ENCODE measurements at regions not wholly inside any gene's neighbourhood (a gene's known extent, or its start where the extent isn't known, plus 50 kb on each side); places are given as distances from the start of the nearest gene placed in this dataset.

- DNase-seq, result no peak
These were observed 144.1 kb upstream of the ADAMTS5 start for GRCh38 chr21:27110956-27111355.

- no peak for DNase-seq
These were observed 141.8 kb upstream of the ADAMTS5 start for GRCh38 chr21:27108701-27109100.

- DNase-seq, result no peak
These were observed 141.3 kb upstream of the ADAMTS5 start for GRCh38 chr21:27108228-27108627.

- no peak for DNase-seq
These were observed 138.1 kb upstream of the ADAMTS5 start for GRCh38 chr21:27104846-27105431.

- DNase-seq, result no peak
These were observed 136.9 kb upstream of the ADAMTS5 start for GRCh38 chr21:27103768-27104167.

GRCh38 chr21:27101523-27101922, 134.6 kb upstream of the ADAMTS5 start:
- DNase-seq, result no peak

- DNase-seq, result no peak
These were observed 127.5 kb upstream of the ADAMTS5 start for GRCh38 chr21:27094184-27094948.

GRCh38 chr21:27086630-27087029, 119.7 kb upstream of the ADAMTS5 start:
- no peak for DNase-seq

- no peak for DNase-seq
These were observed 119.3 kb upstream of the ADAMTS5 start for GRCh38 chr21:27086186-27086585.

- no peak for DNase-seq
These were observed 118.5 kb upstream of the ADAMTS5 start for GRCh38 chr21:27085387-27085786.

GRCh38 chr21:27083144-27083543, 116.3 kb upstream of the ADAMTS5 start:
- DNase-seq, result no peak

- DNase-seq, result no peak
These were observed 115.6 kb upstream of the ADAMTS5 start for GRCh38 chr21:27082431-27083010.

GRCh38 chr21:27079636-27080240, 112.8 kb upstream of the ADAMTS5 start:
- no peak for DNase-seq

GRCh38 chr21:27078915-27079314, 112.0 kb upstream of the ADAMTS5 start:
- no peak for DNase-seq

- DNase-seq, result no peak
These were observed 110.6 kb upstream of the ADAMTS5 start for GRCh38 chr21:27077501-27077900.

- DNase-seq, result no peak
These were observed 109.1 kb upstream of the ADAMTS5 start for GRCh38 chr21:27076025-27076424.

- no peak for DNase-seq
These were observed 104.2 kb upstream of the ADAMTS5 start for GRCh38 chr21:27070861-27071670.

GRCh38 chr21:27068811-27069210, 101.9 kb upstream of the ADAMTS5 start:
- DNase-seq, result no peak

GRCh38 chr21:27067226-27067625, 100.3 kb upstream of the ADAMTS5 start:
- no peak for DNase-seq

- DNase-seq, result no peak
These were observed 95.6 kb upstream of the ADAMTS5 start for GRCh38 chr21:27062443-27062842.

GRCh38 chr21:27061770-27062169, 94.9 kb upstream of the ADAMTS5 start:
- DNase-seq, result no peak

- no peak for DNase-seq
These were observed 93.3 kb upstream of the ADAMTS5 start for GRCh38 chr21:27060190-27060589.
